Endothelial cell of umbilical vein (primary cell): ENCODE measurements at regions not wholly inside any gene's neighbourhood (a gene's known extent, or its start where the extent isn't known, plus 50 kb on each side); places are given as distances from the start of the nearest gene placed in this dataset.

Source experiments
- BruUV-seq: library from RNA; stranded (reverse); fragments of 400-500 nt; replicated peaks from 2 replicates; lab custom pipeline; 2021; lab: Mats Ljungman, UMichigan
- CTCF ChIA-PET: fragments of 300-600, 350-600 bp; sonication (Branson Sonifier 250); formaldehyde crosslinking; loops from one replicate; lab custom pipeline; 2021; ENCODE audit warnings: antibody characterized with exemption, inconsistent platforms; lab: Charles Lee
- POLR2A ChIA-PET: fragments of 300-600, 350-600 bp; sonication (Branson Sonifier 250); formaldehyde crosslinking; loops from one replicate; lab custom pipeline; 2021; ENCODE audit warnings: antibody characterized with exemption, inconsistent platforms; lab: Charles Lee
- DNase-seq: peaks from one replicate; pipeline ENCODE4 v3.0.0-alpha.2; 2011; ENCODE audit warnings: low read depth, low spot score
- FAIRE-seq: peaks from 2 replicates; lab custom pipeline; 2011; peaks lifted over from hg19 to GRCh38; lab: Jason Lieb, UNC
- H2AFZ ChIP-seq: 2 replicates; pipeline ENCODE4 v1.6.0; 2012; ENCODE audit warnings: low read depth, low read length, control low read depth, inconsistent platforms
- H3K27ac ChIP-seq: 2 replicates; pipeline ENCODE4 v1.5.1; 2011; ENCODE audit warnings: low read depth, mild to moderate bottlenecking, control low read depth, low read length, moderate library complexity; ENCODE audit not compliant: insufficient read depth
- H3K27me3 ChIP-seq, 2 experiments: 2 replicates each; pipeline versions ENCODE4 v1.6.0 to v1.6.1; 2011; ENCODE audit warnings: low read length in 2 of 2, mixed read lengths in 1 of 2; ENCODE audit not compliant: control insufficient read depth in 2 of 2, insufficient read depth in 2 of 2
- H3K36me3 ChIP-seq, 2 experiments: 2 replicates in 1 of 2; 3 replicates in 1 of 2; pipeline ENCODE4 v1.5.1; 2011; ENCODE audit warnings: low read length in 2 of 2, mild to moderate bottlenecking in 1 of 2, moderate library complexity in 1 of 2; ENCODE audit not compliant: control insufficient read depth in 2 of 2, insufficient read depth in 2 of 2; ENCODE audit errors: extremely low read depth in 1 of 2
- H3K4me1 ChIP-seq: 3 replicates; pipeline ENCODE4 v1.5.1; 2011; ENCODE audit warnings: mild to moderate bottlenecking, low read length; ENCODE audit not compliant: control insufficient read depth, insufficient read depth; ENCODE audit errors: extremely low read depth
- H3K4me2 ChIP-seq: 2 replicates; pipeline ENCODE4 v1.6.1; 2011; ENCODE audit warnings: low read length, control low read depth, mixed read lengths; ENCODE audit not compliant: insufficient read depth
- H3K4me3 ChIP-seq, 3 experiments: fragments of 200-600 bp in 1 of 3; sonication (generic), shearing (Covaris generic) in 1 of 3; replicated peaks in 1 of 3; 2 replicates each; pipeline ENCODE4 v1.5.1; 2011 to 2016; ENCODE audit warnings: control low read depth in 3 of 3, low read length in 3 of 3, mild to moderate bottlenecking in 2 of 3, inconsistent platforms in 1 of 3, low read depth in 1 of 3, moderate library complexity in 1 of 3; ENCODE audit not compliant: insufficient read depth in 1 of 3
- H3K79me2 ChIP-seq: 2 replicates; pipeline ENCODE4 v1.6.0; 2012; ENCODE audit warnings: low read length, inconsistent platforms; ENCODE audit not compliant: control insufficient read depth, insufficient read depth
- H3K9ac ChIP-seq: replicated peaks from 2 replicates; pipeline ENCODE3; 2011; ENCODE audit warnings: low read length, control low read depth; ENCODE audit not compliant: insufficient read depth; ENCODE audit errors: extremely low read depth
- H3K9me1 ChIP-seq: replicated peaks from 3 replicates; pipeline ENCODE4 v1.6.0; 2011; ENCODE audit warnings: mild to moderate bottlenecking, low read length; ENCODE audit not compliant: control insufficient read depth, insufficient read depth; ENCODE audit errors: extremely low read depth
- H3K9me3 ChIP-seq: replicated peaks from 2 replicates; pipeline ENCODE4 v1.5.1; 2012; ENCODE audit warnings: low read length, inconsistent platforms; ENCODE audit not compliant: control insufficient read depth, insufficient read depth
- H4K20me1 ChIP-seq: replicated peaks from 2 replicates; pipeline ENCODE3; 2011; ENCODE audit warnings: mild to moderate bottlenecking, low read length; ENCODE audit not compliant: control insufficient read depth, insufficient read depth; ENCODE audit errors: extremely low read depth
- EZH2 ChIP-seq: IDR thresholded peaks from 2 replicates; pipeline ENCODE4 v1.6.1; 2012; ENCODE audit warnings: borderline replicate concordance, low read depth, mild to moderate bottlenecking, moderate library complexity, low read length, inconsistent platforms; ENCODE audit not compliant: severe bottlenecking
- FOS ChIP-seq: IDR thresholded peaks from 2 replicates; pipeline ENCODE4 v1.6.1; 2011; ENCODE audit warnings: mild to moderate bottlenecking, low read length, moderate library complexity, borderline replicate concordance; ENCODE audit not compliant: insufficient read depth
- GATA2 ChIP-seq: IDR thresholded peaks from 2 replicates; pipeline ENCODE4 v1.7.0; 2011; ENCODE audit warnings: low read depth, mild to moderate bottlenecking, moderate library complexity, mixed read lengths, low read length; ENCODE audit not compliant: insufficient read length, insufficient read depth
- JUN ChIP-seq: IDR thresholded peaks from 2 replicates; pipeline ENCODE4 v1.6.1; 2011; ENCODE audit warnings: borderline replicate concordance, low read depth; ENCODE audit not compliant: insufficient read length, insufficient read depth
- MYC ChIP-seq: IDR thresholded peaks from one replicate; pipeline ENCODE4 v1.6.1; 2011; ENCODE audit warnings: mild to moderate bottlenecking, low read depth, low read length
- POLR2A ChIP-seq: IDR thresholded peaks from 2 replicates; pipeline ENCODE4 v1.6.1; 2012; ENCODE audit warnings: low read depth, mild to moderate bottlenecking, control low read depth, low read length
- POLR2AphosphoS5 ChIP-seq: IDR thresholded peaks from 2 replicates; pipeline ENCODE4 v1.6.1; 2012; ENCODE audit warnings: low read depth, mild to moderate bottlenecking, control low read depth, low read length, moderate library complexity; ENCODE audit not compliant: insufficient read depth
- dilution Hi-C: fragments of 300-500 bp; cut with MboI; formaldehyde crosslinking; loops from one replicate; pipeline ENCODE4 v1.15.0; 2019; ENCODE audit warnings: low sequenced_read_pairs; ENCODE audit not compliant: extremely low pct_ligation_motif_present
- intact Hi-C: fragments of 100-400 bp; cut with micrococcal nuclease; formaldehyde crosslinking; loops from one replicate; pipeline ENCODE4 v1.10.0; 2022
- TF ChIP-seq, protein P1 (sequence below), 2 donors: IDR thresholded peaks; 1 replicate in 1 of 2; 2 replicates in 1 of 2; pipeline ENCODE4 v1.5.1; 2011; ENCODE audit warnings: low read length in 2 of 2, mild to moderate bottlenecking in 2 of 2, moderate library complexity in 2 of 2, control low read depth in 1 of 2, inconsistent platforms in 1 of 2, low read depth in 1 of 2; ENCODE audit not compliant: insufficient read depth in 1 of 2; ENCODE audit errors: extremely low read depth in 1 of 2
- TF ChIP-seq, protein P2 (sequence below): IDR thresholded peaks from 2 replicates; pipeline ENCODE4 v1.6.1; 2011; ENCODE audit not compliant: insufficient read depth, insufficient read length

DNA sequence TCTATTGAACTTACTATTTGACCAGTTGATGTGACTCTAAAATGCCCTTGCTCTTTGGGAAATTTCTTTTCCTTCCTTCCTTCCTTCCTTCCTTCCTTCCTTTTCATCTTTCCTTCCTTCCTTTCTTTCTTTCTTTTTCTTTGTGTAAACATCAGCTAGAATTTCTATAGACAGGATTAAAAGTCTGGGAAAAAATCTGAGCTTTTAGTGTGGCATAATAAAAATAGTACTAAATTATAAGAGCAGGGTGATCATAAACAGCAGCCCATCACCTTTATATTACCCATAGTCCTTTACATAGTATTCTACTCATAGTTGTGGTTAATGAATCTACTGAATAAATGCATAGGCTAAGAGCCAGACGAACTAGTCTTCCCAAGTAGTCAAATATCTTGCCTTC lies 281.0 kb upstream of the DAB1 start:
- H3K9me3 ChIP-seq, result peaks cover 2% of the 10 kb centered on the region
- intact Hi-C loops, result no loop called here
- ChIA-PET POLR2A (interaction anchor here (0.6 kb wide), 1 partner anchor 223 kb away, joined by 9 read pairs; no protein-coding TSS in a partner anchor), CTCF (no interaction called here)
- no peaks in the 10 kb centered on the region for H3K4me1 ChIP-seq
- FAIRE-seq (no peak), DNase-seq (no peak)
- H3K27me3 ChIP-seq, result no peaks in the 10 kb centered on the region
- no peaks in the 10 kb centered on the region for H3K36me3 ChIP-seq
- H3K4me2 ChIP-seq, result no peak overlapping the region
- H2AFZ ChIP-seq, result no peak overlapping the region
- no peaks in the 10 kb centered on the region for H3K9me1 ChIP-seq
- H3K9ac ChIP-seq, result no peak overlapping the region
- no peaks in the 10 kb centered on the region for H4K20me1 ChIP-seq
- dilution Hi-C loops, result no loop called here
- TF ChIP-seq POLR2AphosphoS5, result no peak
- TF ChIP-seq JUN, result no peak
- TF ChIP-seq, protein P1, sequence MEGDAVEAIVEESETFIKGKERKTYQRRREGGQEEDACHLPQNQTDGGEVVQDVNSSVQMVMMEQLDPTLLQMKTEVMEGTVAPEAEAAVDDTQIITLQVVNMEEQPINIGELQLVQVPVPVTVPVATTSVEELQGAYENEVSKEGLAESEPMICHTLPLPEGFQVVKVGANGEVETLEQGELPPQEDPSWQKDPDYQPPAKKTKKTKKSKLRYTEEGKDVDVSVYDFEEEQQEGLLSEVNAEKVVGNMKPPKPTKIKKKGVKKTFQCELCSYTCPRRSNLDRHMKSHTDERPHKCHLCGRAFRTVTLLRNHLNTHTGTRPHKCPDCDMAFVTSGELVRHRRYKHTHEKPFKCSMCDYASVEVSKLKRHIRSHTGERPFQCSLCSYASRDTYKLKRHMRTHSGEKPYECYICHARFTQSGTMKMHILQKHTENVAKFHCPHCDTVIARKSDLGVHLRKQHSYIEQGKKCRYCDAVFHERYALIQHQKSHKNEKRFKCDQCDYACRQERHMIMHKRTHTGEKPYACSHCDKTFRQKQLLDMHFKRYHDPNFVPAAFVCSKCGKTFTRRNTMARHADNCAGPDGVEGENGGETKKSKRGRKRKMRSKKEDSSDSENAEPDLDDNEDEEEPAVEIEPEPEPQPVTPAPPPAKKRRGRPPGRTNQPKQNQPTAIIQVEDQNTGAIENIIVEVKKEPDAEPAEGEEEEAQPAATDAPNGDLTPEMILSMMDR (IDR thresholded peaks at IDR 0.05; ENCODE audit: extremely low read depth in 1 of 2, insufficient read depth in 1 of 2, low read depth in 1 of 2, low read length in 2 of 2), result no peak
- TF ChIP-seq MYC, result no peak
- TF ChIP-seq EZH2, result no peak
- TF ChIP-seq FOS, result no peak
- TF ChIP-seq, protein P2, sequence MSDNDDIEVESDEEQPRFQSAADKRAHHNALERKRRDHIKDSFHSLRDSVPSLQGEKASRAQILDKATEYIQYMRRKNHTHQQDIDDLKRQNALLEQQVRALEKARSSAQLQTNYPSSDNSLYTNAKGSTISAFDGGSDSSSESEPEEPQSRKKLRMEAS, result no peak
- no peak for TF ChIP-seq POLR2A
- TF ChIP-seq GATA2, result no peak
- no peak overlapping the region for H3K27ac ChIP-seq
- H3K79me2 ChIP-seq, result no peaks in the 10 kb centered on the region
- no peak overlapping the region for H3K4me3 ChIP-seq
- BruUV-seq, result no TSS peak
